Inflammatory macrophage (primary cell): ENCODE measurements at regions not wholly inside any gene's neighbourhood (a gene's known extent, or its start where the extent isn't known, plus 50 kb on each side); places are given as distances from the start of the nearest gene placed in this dataset.
A peak's percentile ranks its signal among the peaks of the same experiment; 100 is the strongest.

Source experiments
- DNase-seq, 2 donors: peaks; one replicate each; pipeline ENCODE4 v3.0.0-alpha.2; 2020 to 2022

DNA sequence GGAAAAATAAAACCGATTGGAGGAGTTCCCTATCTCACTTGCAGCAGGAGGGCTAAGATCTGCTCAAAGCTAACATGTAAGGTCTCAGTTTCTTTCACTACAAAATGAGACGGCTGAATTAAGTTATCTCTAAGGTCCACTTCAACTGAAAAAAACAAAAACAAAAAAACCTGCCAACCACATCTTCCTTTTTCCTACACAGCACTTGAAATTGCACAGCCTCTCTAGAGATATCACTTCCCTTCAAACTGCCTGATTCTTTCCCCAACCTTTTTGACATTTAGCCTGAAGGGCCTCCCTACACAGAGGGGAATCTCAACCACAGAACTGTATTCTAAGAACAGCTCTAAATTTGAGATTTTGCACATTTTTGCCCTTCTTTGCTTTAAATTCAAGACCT lies 227.9 kb upstream of the TARS1 start:
- DNase-seq = no peak

DNA sequence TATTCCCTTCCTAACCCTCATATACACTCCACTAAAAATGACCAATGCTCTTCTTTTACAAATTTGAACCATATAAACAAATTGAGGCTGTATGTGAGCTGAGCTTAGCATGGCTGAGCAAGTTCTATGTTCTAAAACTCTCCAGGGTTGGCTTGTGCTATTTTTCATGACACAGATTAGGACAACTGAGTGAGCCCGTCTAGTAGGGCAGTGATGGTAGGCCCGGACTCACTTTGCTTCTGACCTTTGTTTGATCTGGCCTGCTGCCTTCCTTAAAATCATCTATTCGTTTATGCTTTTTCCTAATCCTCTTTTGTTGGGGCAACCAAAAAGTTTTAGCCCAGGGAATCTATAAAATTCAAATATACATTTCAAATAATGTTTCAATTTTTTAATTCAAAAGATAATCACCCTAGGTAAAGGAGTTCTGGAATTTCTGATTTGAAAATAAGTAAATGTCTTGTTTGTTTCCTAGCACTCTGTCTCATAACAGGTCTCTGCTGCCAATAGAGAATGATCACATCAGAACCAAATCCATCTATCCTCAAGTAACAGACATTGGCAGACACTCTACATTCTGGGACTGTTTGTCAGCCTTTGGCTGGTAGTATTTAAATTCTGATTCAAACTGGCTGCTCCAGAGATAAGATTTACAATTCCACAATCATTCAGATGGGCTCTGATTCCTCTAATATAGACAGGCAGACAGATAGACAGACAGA lies 217.0 kb upstream of the TARS1 start:
- DNase-seq = no peak

DNA sequence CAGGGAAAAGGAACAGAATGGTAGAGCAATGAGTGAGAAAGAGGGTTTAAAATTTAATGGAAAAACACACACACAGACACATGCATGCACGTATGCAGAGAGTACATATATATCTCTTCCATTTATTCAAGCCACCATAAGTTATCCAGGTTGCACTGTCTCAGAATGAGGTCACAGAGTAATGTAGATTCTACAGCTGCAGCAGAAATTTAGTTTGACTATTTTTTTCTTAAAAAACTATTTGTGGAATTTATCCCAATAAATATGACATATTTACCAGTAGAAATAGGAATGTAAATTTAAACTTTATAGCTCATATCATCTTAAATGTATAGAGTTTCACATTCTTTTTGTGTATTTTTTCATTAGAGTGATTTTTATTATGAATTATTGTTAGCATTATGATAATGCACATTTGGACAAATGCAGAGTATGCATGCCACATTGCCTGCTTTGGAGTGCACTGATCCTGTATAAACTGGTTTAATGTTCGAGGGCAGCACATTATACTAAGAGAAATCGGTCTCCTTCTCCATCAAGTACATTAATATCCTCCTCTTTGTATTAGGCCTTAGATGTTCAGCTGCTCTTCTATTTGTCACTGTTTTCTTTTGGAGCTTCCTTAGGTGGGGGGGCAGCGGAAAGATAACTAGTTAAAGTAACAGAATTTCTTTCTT lies 216.3 kb upstream of the TARS1 start:
- DNase-seq = no peak

DNA sequence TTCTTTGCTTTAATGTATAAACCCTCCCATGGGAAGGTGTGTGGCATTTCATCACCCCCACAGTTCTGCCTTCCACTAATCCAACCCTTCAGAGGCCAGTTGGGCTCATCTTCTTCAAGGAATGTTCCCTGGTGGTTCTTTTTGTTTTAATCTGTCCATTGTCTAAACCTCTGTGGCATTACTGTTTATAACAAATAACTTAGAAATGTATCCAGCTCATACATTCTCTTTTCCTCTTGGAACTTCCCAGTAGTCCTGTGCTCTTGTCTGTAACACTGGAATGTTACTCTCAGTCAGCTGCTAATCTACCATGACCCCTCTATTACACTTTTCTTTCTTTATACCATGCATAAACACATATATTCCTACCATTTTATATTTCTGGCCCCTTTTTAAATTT lies 213.5 kb upstream of the TARS1 start:
- no peak for DNase-seq

DNA sequence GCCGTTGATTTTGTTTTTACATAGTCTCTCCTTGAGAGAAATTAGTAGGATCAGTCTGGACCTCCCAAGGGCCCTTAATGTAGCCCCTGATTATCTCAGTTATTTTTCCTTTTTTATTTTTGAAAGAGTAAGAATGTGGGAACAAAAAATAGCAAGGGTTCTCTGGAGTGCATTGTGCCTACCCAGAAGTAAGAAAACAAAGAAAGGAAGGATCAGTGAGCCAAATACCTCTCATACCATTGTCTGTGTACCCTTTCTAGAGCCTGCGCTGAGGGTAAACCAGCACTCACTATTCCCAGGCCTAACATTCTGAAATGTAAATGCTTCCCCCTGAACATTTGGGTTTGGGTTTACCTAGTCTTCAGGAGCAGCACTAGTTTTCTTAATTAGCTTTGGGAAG lies 213.0 kb upstream of the TARS1 start:
- DNase-seq = no peak

DNA sequence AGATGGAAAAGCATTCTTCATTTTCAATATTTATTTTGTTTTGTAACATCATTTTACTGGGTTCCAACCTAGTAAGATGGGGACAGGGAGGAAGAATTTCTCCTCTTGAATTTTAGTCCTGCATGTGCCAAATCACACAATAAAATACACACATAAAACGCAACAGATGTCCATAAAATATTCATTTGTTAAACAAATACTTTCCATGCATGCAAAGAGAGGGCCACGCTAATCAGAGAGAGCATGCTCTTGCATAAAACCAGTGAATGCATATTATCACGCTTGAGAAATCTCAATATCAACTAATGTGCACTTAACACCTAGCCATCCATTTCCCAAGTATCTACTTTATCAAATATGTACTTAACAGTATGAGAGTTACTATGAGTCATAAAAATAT lies 212.6 kb upstream of the TARS1 start:
- no peak for DNase-seq

DNA sequence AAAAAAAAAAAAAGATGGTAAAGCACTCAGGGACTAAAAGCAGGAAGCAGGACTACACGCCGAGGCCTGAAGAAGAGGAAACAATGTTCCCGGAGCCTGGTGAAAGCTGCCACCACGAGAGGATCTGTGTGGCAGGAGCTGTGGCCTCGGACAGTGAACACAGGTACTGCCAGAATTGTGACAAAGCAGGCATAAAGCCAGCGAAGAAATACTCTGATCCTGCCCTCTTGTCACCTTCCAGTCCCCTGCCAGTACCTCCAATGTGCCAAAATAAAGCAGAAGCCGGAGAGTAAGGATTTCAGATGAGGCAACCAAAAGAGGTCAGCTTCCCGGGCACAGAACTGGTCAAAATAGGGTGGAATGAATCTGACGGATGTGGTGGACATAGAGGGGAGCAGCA lies 211.5 kb upstream of the TARS1 start:
- DNase-seq = peak in 1 of 2 donors; percentile 11

DNA sequence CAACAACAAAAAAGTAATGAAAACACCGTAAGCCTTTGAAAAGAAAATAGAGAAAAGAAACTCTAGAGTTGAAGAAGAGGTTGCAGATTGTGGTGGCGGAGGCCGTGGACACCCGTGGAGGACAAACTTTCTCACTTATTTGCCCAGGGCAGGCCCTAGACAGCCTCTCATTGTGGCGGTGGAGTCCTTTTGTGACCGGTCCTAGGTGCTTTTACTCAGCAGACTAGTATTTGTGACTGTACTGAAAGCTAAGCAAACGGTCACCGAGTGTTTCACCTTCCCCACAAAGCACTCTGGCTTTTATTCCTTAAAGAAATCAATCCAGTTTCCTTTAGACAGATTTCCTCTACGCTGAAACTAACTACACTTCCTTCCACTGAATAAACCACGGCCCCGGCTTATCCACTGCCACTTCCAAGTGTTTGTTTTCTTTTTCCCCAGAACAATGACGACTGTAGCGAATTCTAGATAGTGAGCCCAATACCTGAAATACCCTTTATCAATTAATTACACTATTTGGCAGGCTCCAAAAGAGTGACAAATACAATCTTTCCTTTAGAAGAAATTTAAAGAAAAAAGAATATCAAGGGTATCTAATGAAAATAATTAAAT lies 210.2 kb upstream of the TARS1 start:
- no peak for DNase-seq

DNA sequence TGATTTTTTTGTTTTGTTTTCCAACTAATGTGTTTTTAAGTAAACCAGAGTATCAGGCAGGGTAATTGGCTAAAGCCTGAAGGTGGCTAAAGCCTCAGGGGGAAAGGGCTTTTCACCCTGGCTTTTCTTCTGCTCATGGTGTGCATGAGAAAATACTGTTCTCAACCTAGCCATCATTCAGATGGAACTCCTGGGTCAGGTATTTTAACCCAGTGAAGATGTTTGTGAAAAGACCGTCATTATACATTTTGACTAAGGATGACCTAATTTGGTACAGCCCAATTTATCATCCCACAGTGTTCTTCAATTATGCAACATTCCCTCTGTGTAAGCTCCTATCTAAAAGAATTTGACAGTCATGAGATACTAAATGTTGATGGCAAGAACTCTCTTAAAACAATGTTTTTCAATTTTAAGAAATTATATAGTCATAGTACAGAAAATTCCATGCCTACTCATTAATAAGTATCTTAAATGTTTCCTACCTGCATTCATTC lies 209.5 kb upstream of the TARS1 start:
- DNase-seq = no peak

DNA sequence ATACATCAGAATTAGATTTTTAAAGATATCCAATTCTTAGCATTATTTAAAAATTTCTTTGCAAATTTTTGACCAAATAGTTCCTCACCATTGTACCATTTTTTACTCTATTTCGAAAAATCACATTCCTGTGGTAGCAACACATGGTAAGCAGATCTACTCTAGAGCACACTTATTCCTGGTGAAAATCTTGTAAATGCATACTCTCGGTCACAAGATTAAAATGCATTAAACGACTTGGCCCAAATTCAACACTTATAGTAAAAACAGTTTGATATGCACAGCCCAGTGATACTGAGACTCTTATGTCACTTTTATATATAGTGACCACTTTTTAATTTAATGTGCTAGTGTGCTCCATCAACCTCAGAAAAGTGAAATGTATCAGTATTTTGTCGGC lies 208.8 kb upstream of the TARS1 start:
- DNase-seq = no peak

DNA sequence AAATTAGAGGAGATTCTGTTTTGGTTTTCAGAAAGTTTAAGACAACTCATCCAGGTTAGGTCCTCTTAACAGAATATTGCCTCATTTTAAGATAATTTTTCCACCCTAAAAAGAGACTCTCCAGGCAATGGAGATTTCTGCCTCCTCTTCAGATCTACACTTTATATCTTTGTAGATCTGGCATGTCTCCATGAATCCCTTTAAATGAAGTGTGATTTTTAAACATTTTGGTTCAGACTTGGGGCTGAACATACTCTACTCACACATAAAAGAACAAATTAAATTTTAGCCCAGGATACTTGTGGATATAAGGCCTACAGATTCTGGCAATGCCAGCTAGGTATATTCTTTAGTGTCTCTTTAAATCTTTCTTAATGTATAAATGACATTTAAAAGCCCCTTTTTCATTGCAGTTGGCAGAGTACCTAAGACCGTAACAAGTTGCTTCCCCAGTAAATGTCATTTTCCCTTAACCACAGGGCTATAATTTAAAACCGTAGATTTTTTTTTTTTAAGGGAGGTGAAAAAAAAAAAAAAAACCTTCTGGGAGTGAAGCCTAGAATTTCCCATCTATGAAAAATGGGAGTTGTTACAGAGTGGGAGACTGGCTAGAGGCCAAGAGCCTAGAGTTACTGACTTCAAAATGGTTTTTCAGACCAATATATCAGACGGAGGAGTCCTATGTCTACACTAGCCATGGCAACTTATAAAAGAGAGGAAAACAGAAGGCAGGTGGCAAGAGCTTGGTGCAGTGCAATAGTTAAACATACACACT lies 207.8 kb upstream of the TARS1 start:
- DNase-seq = no peak

DNA sequence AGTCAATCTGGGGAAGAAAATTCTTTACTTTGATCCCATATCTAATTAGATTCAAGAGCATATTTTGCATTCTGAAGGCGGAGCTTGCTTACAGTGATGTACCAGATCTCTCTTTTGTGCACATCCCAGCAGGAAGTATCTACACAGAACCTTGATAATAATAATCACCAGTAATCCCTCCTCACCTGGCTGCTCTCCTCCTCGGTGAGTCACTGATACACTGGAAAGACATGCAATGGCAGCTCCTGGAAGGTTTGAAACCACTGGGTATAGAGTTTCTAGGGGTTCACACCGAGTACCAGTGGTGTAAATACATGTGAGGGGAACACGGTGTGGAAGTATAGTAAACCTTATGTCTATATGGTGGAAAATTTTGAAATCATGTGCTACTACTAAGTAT lies 205.5 kb upstream of the TARS1 start:
- DNase-seq = no peak

DNA sequence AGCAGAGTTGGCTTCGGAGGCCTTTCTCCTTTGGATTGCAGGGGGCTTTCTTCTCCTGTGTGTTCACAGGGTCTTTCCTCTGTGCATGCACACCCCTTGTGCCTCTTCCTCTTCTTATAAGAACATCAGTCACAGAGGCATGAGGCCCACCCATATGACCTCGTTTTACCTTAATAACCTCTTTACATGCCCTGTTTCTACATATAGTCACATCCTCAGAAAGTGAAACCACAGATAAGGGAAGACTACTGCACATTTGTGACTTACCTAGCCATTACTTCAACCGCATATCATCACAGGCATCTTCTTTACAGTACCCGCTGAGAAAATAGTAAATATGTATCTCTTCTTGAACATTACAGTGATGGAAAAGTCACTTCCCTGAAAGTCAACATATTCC lies 204.9 kb upstream of the TARS1 start:
- DNase-seq = no peak

DNA sequence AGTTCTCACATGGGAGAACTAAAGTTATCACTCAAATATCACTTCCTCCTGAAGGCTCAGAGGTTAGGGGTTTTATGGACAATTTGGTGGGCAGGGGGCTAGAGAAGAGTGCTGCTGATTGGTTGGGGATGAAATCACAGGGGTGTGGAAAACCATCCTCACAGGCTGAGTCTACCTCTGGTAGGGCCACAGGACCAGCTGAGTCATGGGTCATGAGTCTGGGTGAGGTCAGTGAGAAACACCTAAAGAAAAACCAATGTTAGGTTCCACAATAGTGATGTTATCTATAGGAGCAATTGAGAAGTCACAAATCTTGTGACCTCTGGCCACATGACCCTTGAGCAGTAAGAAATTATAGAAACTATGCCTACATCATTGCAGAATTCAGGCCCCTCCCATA lies 203.3 kb upstream of the TARS1 start:
- peak in 1 of 2 donors; percentile 8 for DNase-seq

DNA sequence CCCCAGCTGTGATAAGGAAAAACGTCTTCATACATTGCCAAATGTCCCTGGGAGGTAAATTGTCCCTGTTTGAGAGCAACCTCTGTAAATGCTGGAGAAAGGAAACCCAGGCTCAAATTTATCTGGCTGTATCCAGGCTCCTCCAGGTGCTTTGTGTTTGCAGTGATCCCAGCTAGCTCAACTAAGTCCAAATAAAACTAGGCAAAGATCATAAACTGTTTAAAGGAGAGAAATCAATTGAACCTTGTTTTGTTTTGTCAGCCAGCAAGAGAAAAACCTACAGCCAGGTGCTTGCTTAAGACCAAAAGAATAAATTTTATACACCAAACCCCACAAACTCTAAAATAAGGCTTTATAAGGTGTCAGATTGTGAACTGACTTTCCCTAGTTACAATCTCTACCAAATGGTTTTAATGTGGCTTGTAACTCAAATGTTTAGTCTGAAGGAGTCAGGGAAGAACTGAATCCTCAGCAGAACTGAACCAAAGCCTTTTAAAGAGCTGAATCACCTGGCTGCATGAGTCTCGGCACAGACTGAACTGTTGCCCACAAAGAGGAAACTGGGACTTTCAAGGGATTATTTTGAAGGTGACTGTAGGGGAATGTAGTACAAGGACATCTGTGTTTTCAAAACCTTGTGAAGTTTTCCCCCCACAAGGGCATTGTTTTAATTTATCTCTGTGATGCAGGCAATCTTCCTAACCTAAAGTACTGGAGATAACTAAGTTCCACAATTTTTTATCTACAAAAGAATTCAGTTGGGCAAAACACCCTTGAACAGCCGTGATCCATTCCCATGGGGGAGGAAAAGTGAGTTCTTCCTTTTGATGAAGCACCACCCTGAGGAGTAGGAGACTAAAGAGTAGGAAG lies 201.7 kb upstream of the TARS1 start:
- DNase-seq = no peak

DNA sequence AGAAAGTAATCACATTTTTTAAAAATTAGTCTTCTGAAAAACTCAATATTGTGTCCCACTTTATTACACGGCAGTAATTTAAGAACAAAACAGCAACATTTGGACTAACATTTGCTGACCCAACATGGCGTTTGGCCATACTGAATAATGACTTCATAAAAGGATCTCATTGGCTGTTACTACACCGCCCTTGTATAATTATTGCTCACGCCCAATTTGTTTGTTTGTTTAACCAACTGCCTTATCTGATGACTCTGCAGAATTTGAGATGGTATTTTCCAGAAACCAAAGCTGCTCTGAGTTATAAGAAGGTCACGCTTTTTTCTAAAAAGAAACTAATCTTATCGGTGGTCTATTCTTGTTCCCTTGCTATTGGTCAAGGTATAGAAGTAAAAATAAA lies 200.2 kb upstream of the TARS1 start:
- DNase-seq = no peak

DNA sequence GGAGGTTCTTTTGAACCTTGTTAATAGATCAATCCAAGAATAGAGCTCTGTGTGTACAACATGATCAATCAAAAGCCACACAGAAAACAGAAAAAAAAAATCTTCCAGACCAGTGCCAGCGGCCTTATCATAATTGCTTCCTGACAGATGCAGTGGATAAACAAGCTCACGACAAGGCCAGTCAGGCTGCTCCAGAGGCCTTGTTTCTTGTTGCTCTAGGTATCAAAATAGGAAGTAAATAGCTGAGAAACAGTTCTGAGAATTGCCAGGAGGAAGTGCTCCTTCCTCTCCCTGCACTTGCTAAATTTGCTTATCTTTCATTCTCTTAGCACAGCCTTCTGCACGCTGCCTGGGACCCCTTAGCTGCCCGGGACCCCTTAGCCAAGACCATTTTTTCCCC lies 199.0 kb upstream of the TARS1 start:
- peak; percentile 71 to 79 for DNase-seq

DNA sequence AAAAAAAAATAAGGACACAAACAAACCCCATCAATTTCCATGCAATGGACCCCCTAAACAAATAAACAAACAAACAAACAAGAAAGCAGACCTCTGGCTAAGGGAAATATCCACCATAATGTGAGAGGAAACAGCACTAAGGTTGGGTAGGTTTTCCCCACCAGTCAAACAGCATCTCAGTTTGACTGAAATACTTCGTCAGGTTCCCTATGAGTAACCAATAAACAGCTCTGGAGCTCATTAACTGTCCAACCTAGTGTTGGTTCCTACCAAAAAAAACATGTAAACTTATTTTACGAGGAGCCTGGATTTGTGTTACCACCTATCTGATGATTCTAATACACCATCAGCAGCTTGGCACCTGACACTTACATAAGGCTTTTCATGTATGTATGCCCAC lies 198.5 kb upstream of the TARS1 start:
- no peak for DNase-seq

DNA sequence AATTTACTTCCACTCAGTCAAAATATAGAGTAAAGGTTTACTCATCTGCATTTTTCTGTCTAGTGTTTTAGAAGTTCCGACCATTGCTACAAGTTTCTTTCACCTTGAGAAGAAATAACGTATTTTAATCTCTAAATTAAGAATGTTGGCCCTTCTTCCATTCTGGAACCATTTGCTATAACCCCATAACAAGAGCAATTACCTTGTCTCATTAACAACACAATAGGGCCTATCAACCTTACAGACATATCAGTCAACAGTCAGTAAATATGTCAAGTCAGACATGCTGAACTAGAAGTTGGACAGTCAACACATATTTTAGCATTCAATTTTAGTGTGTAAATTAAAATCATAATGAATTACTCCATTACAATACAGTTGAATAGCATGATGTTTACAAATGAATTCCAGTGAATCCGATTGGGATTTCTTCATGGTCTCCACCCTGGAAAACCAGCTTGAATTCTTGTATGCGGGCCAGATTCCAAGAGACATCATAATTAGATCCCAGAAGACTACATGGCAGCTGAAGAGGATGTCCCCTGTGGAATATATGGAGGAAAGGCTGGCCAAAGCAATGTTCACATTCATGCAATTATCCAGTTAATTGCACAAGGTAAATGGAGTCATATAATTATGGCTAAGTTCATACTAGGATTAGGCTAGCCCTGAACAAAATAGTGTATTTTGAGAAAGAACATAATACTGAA lies 196.2 kb upstream of the TARS1 start:
- DNase-seq = no peak

DNA sequence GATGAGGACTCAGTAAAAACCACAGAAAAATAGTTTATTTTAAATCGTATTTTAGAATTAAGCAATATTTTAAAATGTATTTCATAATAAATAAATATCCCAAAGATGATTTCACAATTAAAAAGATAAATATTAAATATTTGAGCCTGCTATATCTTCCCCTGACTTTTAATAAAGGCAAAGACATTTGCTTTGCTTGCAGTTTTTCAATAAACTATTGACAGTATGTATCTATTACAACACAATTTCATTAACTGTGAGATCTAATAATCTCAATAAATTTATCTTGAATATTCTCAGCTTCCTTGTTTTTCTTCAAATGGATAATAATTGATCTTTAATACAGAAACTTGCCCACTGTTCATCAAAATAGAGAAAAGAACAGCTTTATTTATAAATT lies 186.2 kb upstream of the TARS1 start:
- DNase-seq = no peak

DNA sequence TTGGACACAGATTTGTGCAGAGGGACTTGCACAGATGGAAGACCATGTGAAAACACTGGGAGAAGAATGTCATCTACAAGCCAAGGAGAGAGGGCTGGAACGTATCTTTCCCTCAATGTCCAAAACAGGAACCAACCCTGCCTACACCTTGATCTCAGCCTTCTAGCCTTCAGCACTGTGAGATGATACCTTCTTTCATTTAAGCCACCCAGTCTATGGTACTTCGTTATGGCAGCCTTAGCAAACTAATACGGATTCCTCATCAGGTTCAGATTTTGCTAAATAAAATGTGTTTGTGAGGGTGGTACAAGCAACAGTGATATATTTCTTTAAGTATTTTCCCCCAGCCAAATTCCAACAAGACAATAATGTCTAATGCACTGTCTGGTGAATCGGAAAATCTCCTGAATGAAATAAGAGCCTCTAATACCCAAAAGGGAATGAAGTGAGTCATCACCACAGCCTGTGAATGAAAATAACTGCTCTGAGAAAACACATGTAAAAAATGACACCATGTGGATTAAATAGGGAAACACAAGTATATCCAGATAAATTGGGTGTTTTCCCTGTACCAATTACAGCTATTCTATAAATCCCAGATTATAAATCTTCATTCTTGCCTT lies 182.8 kb upstream of the TARS1 start:
- no peak for DNase-seq
